CD4-positive, CD25-positive, alpha-beta regulatory T cell (primary cell): ENCODE measurements at regions not wholly inside any gene's neighbourhood (a gene's known extent, or its start where the extent isn't known, plus 50 kb on each side); places are given as distances from the start of the nearest gene placed in this dataset.
"Not testable (repeated sequence)": the region's sequence is repeated elsewhere in the genome, so short reads cannot be mapped to it uniquely, and the experiment has no call there.

ENCODE experiments used
- ATAC-seq, 2 donors: fragments of 150-1000 bp; cut with Tn5 transposase; one replicate each; pipeline ENCODE4 v1.10.0; 2021; ENCODE audit warnings: low read depth in 2 of 2, moderate number of reproducible peaks in 2 of 2, moderate library complexity in 1 of 2
- DNase-seq, 3 donors: peaks; one replicate each; pipeline versions ENCODE4 v3.0.0 to v3.0.0-alpha.2; 2012 to 2022; ENCODE audit warnings: mixed read lengths in 1 of 3
- H3K27ac ChIP-seq: one replicate; pipeline ENCODE4 v1.7.0; 2013; ENCODE audit warnings: mild to moderate bottlenecking, low read length; ENCODE audit not compliant: insufficient read depth, poor library complexity, severe bottlenecking
- H3K27me3 ChIP-seq: one replicate; pipeline ENCODE4 v1.7.0; 2013; ENCODE audit warnings: low read length; ENCODE audit not compliant: control insufficient read depth, insufficient read depth
- H3K36me3 ChIP-seq: one replicate; pipeline ENCODE4 v1.7.0; 2013; ENCODE audit warnings: mild to moderate bottlenecking, low read length, moderate library complexity; ENCODE audit not compliant: control insufficient read depth, insufficient read depth
- H3K4me1 ChIP-seq: 2 replicates; pipeline ENCODE4 v1.7.0; 2013; ENCODE audit warnings: mild to moderate bottlenecking, low read length; ENCODE audit not compliant: insufficient read depth, control insufficient read depth, poor library complexity, severe bottlenecking
- H3K4me3 ChIP-seq: one replicate; pipeline ENCODE4 v1.7.0; 2013; ENCODE audit warnings: low read depth, mild to moderate bottlenecking, low read length, moderate library complexity
- H3K9me3 ChIP-seq, 2 experiments: 1 replicate in 1 of 2; 2 replicates in 1 of 2; pipeline ENCODE4 v1.7.0; 2013; ENCODE audit warnings: low read length in 2 of 2, mild to moderate bottlenecking in 1 of 2, moderate library complexity in 1 of 2; ENCODE audit not compliant: control insufficient read depth in 2 of 2
- H3K27ac Mint-ChIP-seq, 3 donors: one replicate each; pipeline ENCODE4 v1.8.0; 2020 to 2022; ENCODE audit warnings: mild to moderate bottlenecking in 3 of 3, mixed read lengths in 3 of 3, moderate library complexity in 2 of 3
- H3K27me3 Mint-ChIP-seq: one replicate; pipeline ENCODE4 v1.8.0; 2022; ENCODE audit warnings: mild to moderate bottlenecking, mixed read lengths
- H3K36me3 Mint-ChIP-seq: one replicate; pipeline ENCODE4 v1.8.0; 2020; ENCODE audit warnings: mixed read lengths
- H3K4me1 Mint-ChIP-seq, 4 donors: one replicate each; pipeline ENCODE4 v1.8.0; 2020 to 2022; ENCODE audit warnings: mixed read lengths in 4 of 4, mild to moderate bottlenecking in 1 of 4
- H3K4me3 Mint-ChIP-seq, 4 donors: one replicate each; pipeline ENCODE4 v1.8.0; 2020 to 2022; ENCODE audit warnings: mild to moderate bottlenecking in 4 of 4, mixed read lengths in 4 of 4, moderate library complexity in 3 of 4
- H3K9me3 Mint-ChIP-seq, 7 donors: one replicate each; pipeline ENCODE4 v1.8.0; 2020 to 2022; ENCODE audit warnings: mixed read lengths in 7 of 7, mild to moderate bottlenecking in 3 of 7, moderate library complexity in 2 of 7

DNA sequence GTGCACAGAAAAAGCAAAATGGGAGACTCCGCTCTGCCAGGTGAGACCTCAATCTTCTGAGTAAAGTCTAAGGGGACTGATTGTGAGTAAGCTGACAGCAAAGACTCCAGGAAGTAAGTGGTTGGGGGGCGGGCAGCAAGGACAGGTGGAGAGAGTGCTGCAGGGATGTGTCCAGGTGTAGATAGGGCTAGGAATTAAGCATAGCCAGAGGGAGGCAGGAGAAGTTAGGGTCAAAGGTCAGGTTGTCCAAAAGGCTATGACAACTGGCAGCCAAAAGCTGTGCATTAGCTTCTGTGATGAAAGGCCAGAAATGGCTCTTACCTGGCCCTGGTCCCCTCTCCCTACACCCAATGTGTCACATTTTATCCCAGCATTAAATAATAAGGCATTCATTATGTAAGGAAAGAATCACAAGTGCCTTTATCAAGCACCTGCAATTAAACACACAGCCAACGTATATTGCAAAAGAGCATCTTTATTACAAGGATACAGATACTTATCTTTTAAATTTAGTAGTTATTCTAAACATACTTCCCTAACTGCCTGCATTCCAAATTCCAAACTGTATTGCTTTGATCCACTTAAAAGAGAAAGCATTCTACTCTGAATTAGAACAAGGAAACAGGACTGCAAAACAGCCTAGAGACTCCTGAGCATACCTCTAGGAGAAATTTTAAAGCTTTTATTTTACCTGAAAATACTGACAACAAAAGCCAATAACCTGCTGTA lies 247.9 kb downstream of the IRS1 start:
- Mint-ChIP-seq H3K27me3 (no peaks in the 10 kb centered on the region), H3K9me3 (peaks cover 0 to 1% (median 0%) of the 10 kb centered on the region in 7 donors), H3K4me3 (no peak overlapping the region), H3K27ac (no peak overlapping the region), H3K36me3 (no peaks in the 10 kb centered on the region), H3K4me1 (no peaks in the 10 kb centered on the region)
- DNase-seq (no peak), ATAC-seq (no peak)
- H3K4me3 ChIP-seq = no peak overlapping the region
- H3K27me3 ChIP-seq = no peaks in the 10 kb centered on the region
- H3K36me3 ChIP-seq = no peaks in the 10 kb centered on the region
- no peaks in the 10 kb centered on the region for H3K9me3 ChIP-seq
- no peak overlapping the region for H3K27ac ChIP-seq
- no peaks in the 10 kb centered on the region for H3K4me1 ChIP-seq

DNA sequence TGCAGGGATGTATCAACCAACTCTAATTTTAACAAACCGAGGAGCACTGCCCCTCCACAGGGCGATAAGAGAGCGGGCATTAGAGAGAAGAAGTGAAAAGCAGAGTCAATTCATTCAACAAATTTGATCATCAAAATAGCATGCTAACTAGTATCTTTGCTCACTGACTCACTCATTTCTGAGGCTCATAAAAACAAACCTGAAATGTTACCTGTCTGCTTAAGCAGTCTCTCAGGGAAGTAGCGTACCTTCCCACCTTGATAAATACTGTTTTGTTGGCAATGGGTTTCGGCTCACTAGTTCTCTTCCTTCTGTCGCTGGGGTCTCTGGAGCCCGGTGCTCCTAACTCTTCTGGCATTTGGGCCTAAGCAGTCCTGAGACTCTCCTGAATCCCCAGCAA lies 248.8 kb downstream of the IRS1 start:
- ATAC-seq = no peak
- Mint-ChIP-seq H3K4me1 (no peaks in the 10 kb centered on the region), H3K9me3 (peaks cover 0 to 2% (median 0%) of the 10 kb centered on the region in 7 donors), H3K36me3 (no peaks in the 10 kb centered on the region), H3K4me3 (no peak overlapping the region), H3K27me3 (no peaks in the 10 kb centered on the region), H3K27ac (no peak overlapping the region)
- DNase-seq = no peak
- Histone ChIP-seq H3K27me3 (no peaks in the 10 kb centered on the region), H3K4me1 (no peaks in the 10 kb centered on the region), H3K9me3 (no peaks in the 10 kb centered on the region), H3K4me3 (no peak overlapping the region), H3K36me3 (no peaks in the 10 kb centered on the region), H3K27ac (no peak overlapping the region)

DNA sequence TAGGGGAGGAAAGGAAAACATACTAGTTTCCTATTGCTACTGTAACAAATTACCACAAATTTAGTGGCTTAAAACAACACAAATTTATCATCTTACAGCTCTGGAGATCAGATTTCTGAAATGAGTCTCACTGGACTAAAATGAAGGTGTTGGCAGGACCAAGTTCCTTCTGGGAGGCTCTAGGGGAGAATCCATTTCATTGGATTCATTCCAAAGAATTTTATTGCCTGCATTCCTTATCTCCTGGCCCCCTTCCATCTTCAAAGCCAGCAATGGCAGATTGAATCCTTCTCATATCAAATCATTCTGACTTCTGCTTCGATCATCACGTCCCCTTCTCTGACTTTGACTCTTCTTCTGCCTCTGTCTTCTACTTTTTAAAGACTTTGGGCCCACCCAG lies 250.9 kb downstream of the IRS1 start:
- Mint-ChIP-seq H3K9me3 (peaks cover 0 to 5% (median 0%) of the 10 kb centered on the region in 7 donors), H3K4me3 (no peak overlapping the region), H3K27ac (no peak overlapping the region), H3K27me3 (peaks cover 4% of the 10 kb centered on the region), H3K36me3 (no peaks in the 10 kb centered on the region), H3K4me1 (no peaks in the 10 kb centered on the region)
- Histone ChIP-seq H3K27me3 (no peaks in the 10 kb centered on the region), H3K36me3 (no peaks in the 10 kb centered on the region), H3K4me3 (no peak overlapping the region), H3K9me3 (no peaks in the 10 kb centered on the region), H3K4me1 (no peaks in the 10 kb centered on the region), H3K27ac (no peak overlapping the region)
- ATAC-seq = no peak
- no peak for DNase-seq

DNA sequence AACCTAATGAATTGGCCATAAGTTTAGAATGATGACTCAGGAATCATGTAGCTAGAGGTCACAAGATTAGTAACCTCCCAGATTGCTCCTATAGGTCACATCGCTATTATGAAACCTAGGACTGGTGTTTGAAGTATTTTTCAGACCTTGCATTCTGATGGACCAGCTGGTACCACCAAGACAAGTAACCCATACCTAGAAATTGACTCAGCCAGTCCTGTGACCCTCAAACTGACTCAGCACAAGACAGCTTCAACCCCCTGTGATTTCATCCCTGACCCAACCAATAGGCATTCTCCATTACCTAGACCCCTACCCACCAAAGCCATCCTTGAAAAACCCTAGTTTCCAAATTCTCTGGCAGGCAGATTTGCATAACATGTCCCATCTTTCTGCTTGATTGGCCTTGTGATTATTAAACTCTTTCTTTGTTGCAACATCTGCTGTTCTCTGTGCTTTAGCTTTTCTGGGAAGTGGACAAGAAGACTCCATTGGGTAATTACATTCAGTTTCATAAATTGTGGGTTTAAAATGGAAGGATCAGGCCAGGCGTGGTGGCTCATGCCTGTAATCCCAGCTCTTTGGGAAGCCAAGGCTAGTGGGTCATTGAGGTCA lies 254.9 kb downstream of the IRS1 start:
- Histone ChIP-seq H3K9me3 (no peaks in the 10 kb centered on the region), H3K36me3 (no peaks in the 10 kb centered on the region), H3K4me3 (no peak overlapping the region), H3K4me1 (no peaks in the 10 kb centered on the region), H3K27me3 (no peaks in the 10 kb centered on the region), H3K27ac (no peak overlapping the region)
- no peaks in the 10 kb centered on the region for H3K4me1 Mint-ChIP-seq
- H3K9me3 Mint-ChIP-seq = peaks cover 0 to 5% (median 0%) of the 10 kb centered on the region in 7 donors
- no peak overlapping the region for H3K27ac Mint-ChIP-seq
- DNase-seq (no peak), ATAC-seq (no peak)
- H3K27me3 Mint-ChIP-seq = peaks cover 4% of the 10 kb centered on the region
- H3K4me3 Mint-ChIP-seq = no peak overlapping the region
- H3K36me3 Mint-ChIP-seq = no peaks in the 10 kb centered on the region

DNA sequence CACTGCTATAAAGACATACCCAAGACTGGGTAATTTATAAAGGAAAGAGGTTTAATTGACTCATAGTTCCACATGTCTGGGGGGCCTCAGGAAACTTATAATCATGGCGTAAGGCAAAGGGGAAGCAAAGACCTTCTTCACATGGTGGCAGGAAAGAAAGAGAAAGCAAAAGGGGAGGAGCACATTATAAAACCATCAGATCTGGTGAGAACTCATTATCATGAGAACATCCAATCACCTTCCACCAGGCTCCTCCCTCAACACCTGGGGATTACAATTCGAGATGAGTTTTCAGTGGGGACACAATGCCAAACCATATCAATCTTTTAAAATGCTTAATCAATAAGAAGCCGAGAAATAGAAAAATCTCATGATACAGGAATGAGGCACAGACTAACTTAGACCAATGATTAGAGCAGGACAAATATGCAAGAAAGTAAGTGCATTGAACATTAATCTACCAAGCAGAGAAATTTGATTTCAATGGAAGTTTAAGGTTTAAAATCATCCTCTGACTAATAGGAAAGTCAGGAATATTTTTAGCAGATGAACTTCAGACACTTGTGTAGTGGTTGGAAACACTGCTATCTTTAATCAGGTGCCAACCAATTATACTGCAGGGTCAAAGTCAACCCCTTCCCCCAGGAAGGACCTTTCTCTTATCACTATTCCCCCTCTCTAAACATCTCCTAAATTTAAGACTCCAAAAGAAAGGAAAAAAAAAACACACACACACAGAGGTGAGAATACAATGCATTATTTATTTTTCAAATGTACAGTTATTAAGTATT lies 259.2 kb downstream of the IRS1 start:
- Mint-ChIP-seq H3K36me3 (no peaks in the 10 kb centered on the region), H3K27me3 (peaks cover under 1% of the 10 kb centered on the region), H3K27ac (no peak overlapping the region), H3K9me3 (peaks cover 0 to 4% (median 0%) of the 10 kb centered on the region in 7 donors), H3K4me3 (no peak overlapping the region), H3K4me1 (no peaks in the 10 kb centered on the region)
- no peaks in the 10 kb centered on the region for H3K36me3 ChIP-seq
- no peaks in the 10 kb centered on the region for H3K9me3 ChIP-seq
- no peak for DNase-seq
- no peaks in the 10 kb centered on the region for H3K27me3 ChIP-seq
- ATAC-seq = no peak
- H3K27ac ChIP-seq = no peak overlapping the region
- H3K4me1 ChIP-seq = no peaks in the 10 kb centered on the region
- no peak overlapping the region for H3K4me3 ChIP-seq

DNA sequence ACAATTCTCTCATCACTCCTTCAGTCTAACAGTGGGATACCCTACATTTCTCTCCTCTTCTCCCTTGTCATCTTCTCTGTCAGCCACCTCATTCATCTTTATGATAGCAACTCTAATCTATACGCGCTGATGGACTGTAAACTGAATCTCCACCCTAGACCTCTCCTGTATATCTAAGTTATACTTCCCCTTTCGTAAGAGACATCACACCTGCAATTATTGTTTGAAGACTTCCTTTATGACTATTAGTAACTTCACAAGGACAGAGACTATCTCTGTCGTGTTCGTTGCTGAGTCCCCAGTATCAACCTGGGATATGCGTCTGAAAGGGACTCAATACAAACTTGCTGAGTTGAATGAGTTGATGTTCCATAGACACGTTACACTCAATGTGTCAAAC lies 263.2 kb downstream of the IRS1 start:
- no peaks in the 10 kb centered on the region for H3K36me3 Mint-ChIP-seq
- Histone ChIP-seq H3K4me1 (no peaks in the 10 kb centered on the region), H3K36me3 (no peaks in the 10 kb centered on the region), H3K27me3 (no peaks in the 10 kb centered on the region), H3K4me3 (no peak overlapping the region), H3K27ac (no peak overlapping the region), H3K9me3 (no peaks in the 10 kb centered on the region)
- H3K4me1 Mint-ChIP-seq = no peaks in the 10 kb centered on the region
- H3K4me3 Mint-ChIP-seq = no peak overlapping the region
- DNase-seq = no peak
- H3K27ac Mint-ChIP-seq = no peak overlapping the region
- no peak for ATAC-seq
- H3K9me3 Mint-ChIP-seq = peaks cover 0 to 4% (median 0%) of the 10 kb centered on the region in 7 donors
- no peaks in the 10 kb centered on the region for H3K27me3 Mint-ChIP-seq

DNA sequence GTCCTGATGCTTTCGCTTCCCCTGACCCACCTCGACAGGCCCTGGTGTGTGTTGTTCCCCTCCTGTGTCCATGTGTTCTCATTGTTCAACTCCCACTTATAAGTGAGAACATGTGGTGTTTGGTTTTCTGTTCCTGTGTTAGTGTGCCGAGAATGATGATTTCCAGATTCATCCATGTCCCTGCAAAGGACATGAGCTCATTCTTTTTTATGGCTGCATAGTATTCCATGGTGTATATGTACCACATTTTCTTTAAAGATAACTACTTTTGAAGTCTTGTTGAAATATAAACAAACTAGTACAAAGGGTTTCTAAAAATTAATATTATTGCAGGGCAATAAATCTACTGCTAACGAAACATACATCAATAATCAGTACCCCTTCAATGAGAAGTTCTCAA lies 266.6 kb downstream of the IRS1 start:
- not testable (repeated sequence) for H3K4me3 ChIP-seq, H3K36me3 ChIP-seq, H3K27ac ChIP-seq, H3K27ac Mint-ChIP-seq, H3K9me3 ChIP-seq, H3K27me3 ChIP-seq, H3K4me1 Mint-ChIP-seq, H3K36me3 Mint-ChIP-seq, DNase-seq, ATAC-seq, H3K27me3 Mint-ChIP-seq, H3K4me1 ChIP-seq, H3K4me3 Mint-ChIP-seq, H3K9me3 Mint-ChIP-seq
